IMR-90 (cell line): ENCODE measurements at regions not wholly inside any gene's neighbourhood (a gene's known extent, or its start where the extent isn't known, plus 50 kb on each side); places are given as distances from the start of the nearest gene placed in this dataset.

Source experiments
- ATAC-seq: fragments of 200-7000 bp; cut with Tn5 transposase; 2 replicates; pipeline ENCODE4 v1.9.1; 2020; ENCODE audit warnings: low read depth, mild to moderate bottlenecking, moderate library complexity
- BruUV-seq: library from RNA; stranded (reverse); fragments of 400-500 nt; replicated peaks from 2 replicates; lab custom pipeline; 2021; lab: Mats Ljungman, UMichigan
- CTCF ChIA-PET: fragments of 300-600 bp; formaldehyde crosslinking; extraction: SDS; loops from one replicate; lab custom pipeline; 2021; ENCODE audit warnings: antibody characterized with exemption; lab: Yijun Ruan, JAX
- POLR2A ChIA-PET: fragments of 300-600 bp; sonication (Branson Sonifier 250); formaldehyde crosslinking; loops from one replicate; lab custom pipeline; 2022; ENCODE audit warnings: antibody characterized with exemption; ENCODE audit not compliant: unreplicated experiment; lab: Charles Lee
- DNase-seq: peaks from one replicate; pipeline ENCODE4 v3.0.0; 2013
- H2AFZ ChIP-seq: replicated peaks from 2 replicates; pipeline ENCODE3; 2013; ENCODE audit warnings: low read length, mild to moderate bottlenecking; ENCODE audit not compliant: poor library complexity
- H2AK5ac ChIP-seq: 2 replicates; pipeline ENCODE4 v1.6.1; 2013; ENCODE audit warnings: low read depth, low read length, inconsistent platforms
- H2AK9ac ChIP-seq: replicated peaks from 2 replicates; pipeline ENCODE3; 2013; ENCODE audit warnings: mild to moderate bottlenecking, low read depth, low read length, moderate library complexity; ENCODE audit not compliant: poor library complexity
- H2BK120ac ChIP-seq: 2 replicates; pipeline ENCODE4 v1.6.1; 2013; ENCODE audit warnings: low read depth, low read length, inconsistent platforms
- H2BK15ac ChIP-seq: 3 replicates; pipeline ENCODE4 v1.6.1; 2013; ENCODE audit warnings: low read depth, low read length, inconsistent platforms
- H2BK20ac ChIP-seq: 2 replicates; pipeline ENCODE4 v1.6.1; 2013; ENCODE audit warnings: low read depth, mild to moderate bottlenecking, inconsistent platforms, low read length, moderate library complexity
- H2BK5ac ChIP-seq: 2 replicates; pipeline ENCODE4 v1.6.1; 2013; ENCODE audit warnings: mild to moderate bottlenecking, low read depth, low read length, inconsistent platforms; ENCODE audit not compliant: poor library complexity, severe bottlenecking
- H3K14ac ChIP-seq: replicated peaks from 2 replicates; pipeline ENCODE4 v1.6.1; 2013; ENCODE audit warnings: low read depth, low read length, inconsistent platforms
- H3K18ac ChIP-seq: 2 replicates; pipeline ENCODE4 v1.6.1; 2013; ENCODE audit warnings: low read depth, low read length, control low read depth
- H3K23ac ChIP-seq: 2 replicates; pipeline ENCODE4 v1.6.1; 2013; ENCODE audit warnings: low read depth, low read length, inconsistent platforms
- H3K27ac ChIP-seq: 2 replicates; pipeline ENCODE4 v1.5.1; 2013; ENCODE audit warnings: mild to moderate bottlenecking, control low read depth, low read length; ENCODE audit not compliant: insufficient read depth
- H3K27me3 ChIP-seq: 2 replicates; pipeline ENCODE4 v1.6.1; 2013; ENCODE audit warnings: low read length; ENCODE audit not compliant: control insufficient read depth, insufficient read depth
- H3K36me3 ChIP-seq: 2 replicates; pipeline ENCODE4 v1.6.1; 2013; ENCODE audit warnings: low read length, mixed read lengths; ENCODE audit not compliant: control insufficient read depth, insufficient read depth
- H3K4ac ChIP-seq: 2 replicates; pipeline ENCODE4 v1.6.1; 2013; ENCODE audit warnings: low read depth, low read length, inconsistent platforms
- H3K4me1 ChIP-seq: 2 replicates; pipeline ENCODE4 v1.6.1; 2013; ENCODE audit warnings: low read length, mixed read lengths; ENCODE audit not compliant: control insufficient read depth, insufficient read depth
- H3K4me2 ChIP-seq: 2 replicates; pipeline ENCODE4 v1.6.1; 2013; ENCODE audit warnings: low read depth, mild to moderate bottlenecking, control low read depth, low read length, moderate library complexity
- H3K4me3 ChIP-seq: 2 replicates; pipeline ENCODE4 v1.5.1; 2013; ENCODE audit warnings: low read depth, mild to moderate bottlenecking, control low read depth, low read length, moderate library complexity; ENCODE audit not compliant: insufficient read depth
- H3K56ac ChIP-seq: 2 replicates; pipeline ENCODE4 v1.6.1; 2013; ENCODE audit warnings: low read length, inconsistent platforms; ENCODE audit not compliant: insufficient read depth; ENCODE audit errors: extremely low read depth
- H3K79me1 ChIP-seq, 2 experiments: 2 replicates each; pipeline ENCODE4 v1.6.1; 2013; ENCODE audit warnings: low read length in 2 of 2, inconsistent platforms in 1 of 2, low read depth in 1 of 2
- H3K9ac ChIP-seq: 2 replicates; pipeline ENCODE4 v1.6.1; 2013; ENCODE audit warnings: low read depth, low read length, control low read depth
- H3K9me1 ChIP-seq: 2 replicates; pipeline ENCODE4 v1.6.1; 2013; ENCODE audit warnings: low read length, inconsistent platforms; ENCODE audit not compliant: insufficient read depth
- H3K9me3 ChIP-seq: 2 replicates; pipeline ENCODE4 v1.6.1; 2013; ENCODE audit warnings: low read length; ENCODE audit not compliant: control insufficient read depth, insufficient read depth
- H4K20me1 ChIP-seq: 2 replicates; pipeline ENCODE4 v1.6.1; 2013; ENCODE audit warnings: low read length, inconsistent platforms; ENCODE audit not compliant: insufficient read depth
- H4K5ac ChIP-seq: 2 replicates; pipeline ENCODE4 v1.6.1; 2013; ENCODE audit warnings: mild to moderate bottlenecking, low read depth, low read length, control low read depth
- H4K8ac ChIP-seq, 2 experiments: 2 replicates each; pipeline ENCODE4 v1.6.1; 2013; ENCODE audit warnings: low read depth in 2 of 2, low read length in 2 of 2, control low read depth in 1 of 2, inconsistent platforms in 1 of 2
- H4K91ac ChIP-seq: 2 replicates; pipeline ENCODE4 v1.6.1; 2013; ENCODE audit warnings: low read depth, low read length, inconsistent platforms; ENCODE audit not compliant: insufficient read depth
- ELK1 ChIP-seq: fragments of 150-350 bp; IDR thresholded peaks from 2 replicates; pipeline ENCODE4 v1.6.1; 2016; ENCODE audit warnings: low read depth, mild to moderate bottlenecking, low read length, moderate library complexity, borderline replicate concordance
- WGBS, 2 experiments: methylation state at CpG; one replicate each; pipeline versions ENCODE4 v1.1.5 to v1.1.7; 2013; ENCODE audit warnings: missing lambda C conversion rate in 2 of 2; ENCODE audit not compliant: insufficient read length in 1 of 2; ENCODE audit errors: extremely low coverage in 2 of 2; 5-methylcytosine and 5-hydroxymethylcytosine counted together
- dilution Hi-C: fragments of 300-500 bp; cut with HindIII; formaldehyde crosslinking; loops from one replicate; pipeline ENCODE4 v1.14.3; 2018; ENCODE audit warnings: low sequenced_read_pairs; ENCODE audit not compliant: unreplicated experiment
- in situ Hi-C: fragments of 300-500 bp; cut with MboI; formaldehyde crosslinking; loops from 3 replicates; pipeline ENCODE4 v1.14.3; 2019; ENCODE audit warnings: low sequenced_read_pairs, inconsistent platforms, mixed read lengths
- intact Hi-C: fragments of 100-400 bp; cut with micrococcal nuclease; formaldehyde crosslinking; loops from 2 replicates; pipeline ENCODE4 v1.10.0; 2022

GRCh38 chr1:181918880-181919525 lies 142.5 kb downstream of the ZNF648 start:
- Histone ChIP-seq H3K27me3 (no peaks in the 10 kb centered on the region), H2AK9ac (no peak overlapping the region), H3K4me2 (no peak overlapping the region), H3K79me1 (no peaks in the 10 kb centered on the region), H2AFZ (no peak overlapping the region), H4K8ac (no peak overlapping the region), H3K36me3 (no peaks in the 10 kb centered on the region), H3K23ac (no peak overlapping the region), H4K91ac (no peak overlapping the region), H3K9me3 (peaks cover 22% of the 10 kb centered on the region), H3K4ac (no peak overlapping the region), H3K4me3 (no peak overlapping the region), H4K20me1 (no peaks in the 10 kb centered on the region), H3K27ac (no peak overlapping the region), H2BK120ac (no peak overlapping the region), H3K14ac (no peak overlapping the region), H4K5ac (no peak overlapping the region), H3K18ac (no peak overlapping the region), H3K9me1 (no peaks in the 10 kb centered on the region), H3K9ac (no peak overlapping the region), H2BK20ac (no peak overlapping the region), H2AK5ac (no peak overlapping the region), H3K4me1 (no peaks in the 10 kb centered on the region), H3K56ac (no peak overlapping the region), H2BK5ac (no peak overlapping the region), H2BK15ac (no peak overlapping the region)
- WGBS, 2 experiments = 20% methylated on average over 1 of the region's 7 CpGs; no CpG with 5 or more reads in 1 of the 2 experiments
- in situ Hi-C loops = no loop called here
- ChIA-PET CTCF (no interaction called here), POLR2A (no interaction called here)
- BruUV-seq = no TSS peak
- DNase-seq (no peak), ATAC-seq (no peak)
- TF ChIP-seq ELK1 = no peak
- intact Hi-C loops = no loop called here
- dilution Hi-C loops = no loop called here
